Fibroblast of skin of right quadriceps (primary cell): ENCODE measurements at regions not wholly inside any gene's neighbourhood (a gene's known extent, or its start where the extent isn't known, plus 50 kb on each side); places are given as distances from the start of the nearest gene placed in this dataset.
"Not testable (repeated sequence)": the region's sequence is repeated elsewhere in the genome, so short reads cannot be mapped to it uniquely, and the experiment has no call there.

ENCODE experiments used
- DNase-seq: peaks from one replicate; pipeline ENCODE4 v3.0.0-alpha.2; 2013

DNA sequence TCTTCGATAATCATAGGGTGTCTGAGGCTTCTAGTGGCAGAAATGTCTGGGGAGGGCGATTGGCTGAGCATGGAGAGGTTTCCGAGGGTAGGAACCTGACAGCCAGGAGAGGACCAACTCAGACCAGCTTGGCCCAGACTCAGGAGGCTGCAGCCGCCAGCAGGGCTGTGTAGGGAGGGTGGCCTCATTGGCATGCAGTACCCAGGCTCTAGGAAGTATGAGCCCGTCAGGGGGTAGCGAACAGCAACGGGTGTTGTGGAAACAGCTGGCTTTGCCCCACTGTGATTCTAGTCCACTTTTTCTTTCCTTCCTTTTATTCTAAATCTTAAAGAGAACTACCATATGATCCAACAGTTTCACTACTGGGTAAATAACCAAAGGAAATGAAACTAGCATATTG lies 103.3 kb downstream of the DIRAS3 start:
- DNase-seq: no peak

DNA sequence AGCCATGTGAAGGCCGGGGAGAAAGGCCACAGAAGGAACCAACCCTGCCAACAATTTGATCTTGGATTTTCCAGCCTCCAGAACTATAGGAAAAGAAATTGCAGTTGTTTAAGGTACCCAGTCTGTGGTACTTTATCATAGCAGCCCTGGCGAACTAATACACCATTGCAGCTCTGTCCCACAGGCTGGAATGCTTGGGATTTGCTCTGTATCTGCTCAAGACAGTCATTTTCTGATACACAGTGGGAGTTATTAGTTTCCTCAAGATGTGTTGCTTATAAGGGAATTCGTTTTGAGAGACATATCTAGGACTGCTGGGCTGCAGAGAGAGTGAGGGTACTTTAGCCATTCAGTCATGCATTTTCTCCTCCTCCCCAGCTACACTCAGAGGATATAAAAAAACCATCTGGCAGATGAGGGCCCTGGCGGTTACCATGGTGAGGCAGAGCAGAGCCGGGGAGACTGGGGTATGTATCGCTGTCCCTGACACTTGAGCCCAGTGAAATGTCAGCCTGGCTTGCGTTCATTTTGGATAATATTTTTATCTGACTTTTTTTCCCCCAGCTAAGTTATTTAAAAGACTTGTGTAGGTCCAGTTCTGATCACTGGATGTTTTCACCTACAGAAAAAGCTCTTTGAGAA lies 104.6 kb downstream of the DIRAS3 start:
- DNase-seq: peak; percentile 48

DNA sequence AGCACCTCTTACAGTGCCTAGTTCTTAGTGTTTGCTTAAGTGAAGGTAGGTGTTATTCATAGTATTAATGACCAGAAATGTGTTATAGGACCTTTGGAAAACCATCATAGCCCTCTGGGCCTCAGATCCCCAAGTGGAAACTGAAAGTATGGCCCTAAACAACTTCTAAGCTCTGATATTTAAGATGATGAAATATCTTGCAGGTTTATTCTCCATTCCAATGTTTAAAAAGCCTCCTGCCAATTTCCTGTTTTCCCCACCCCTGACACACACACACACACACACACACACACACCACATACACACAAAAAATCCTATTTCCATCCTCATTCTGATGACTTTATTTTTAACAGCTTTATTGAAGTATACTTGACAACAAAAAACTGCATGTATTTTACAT lies 108.2 kb downstream of the DIRAS3 start:
- peak; percentile 44 for DNase-seq

DNA sequence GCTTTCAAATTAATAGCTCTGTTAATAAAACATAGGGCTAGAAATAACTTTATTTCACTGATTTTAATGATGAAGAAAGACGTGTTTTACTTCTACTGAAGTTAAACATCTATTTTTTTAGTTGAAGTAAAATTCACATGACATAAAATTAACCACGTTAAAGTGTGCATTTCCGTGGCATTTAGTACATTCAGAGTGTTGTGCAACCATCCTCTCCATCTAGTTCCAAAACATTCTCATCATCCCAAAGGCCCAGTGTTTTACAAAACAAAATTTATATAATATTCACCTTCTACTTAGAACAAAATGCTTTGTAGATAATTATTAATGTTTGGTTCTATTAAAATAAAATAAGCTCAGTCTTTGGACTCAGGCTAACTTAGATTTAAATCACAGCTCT lies 108.5 kb upstream of the GNG12 start:
- DNase-seq: no peak

DNA sequence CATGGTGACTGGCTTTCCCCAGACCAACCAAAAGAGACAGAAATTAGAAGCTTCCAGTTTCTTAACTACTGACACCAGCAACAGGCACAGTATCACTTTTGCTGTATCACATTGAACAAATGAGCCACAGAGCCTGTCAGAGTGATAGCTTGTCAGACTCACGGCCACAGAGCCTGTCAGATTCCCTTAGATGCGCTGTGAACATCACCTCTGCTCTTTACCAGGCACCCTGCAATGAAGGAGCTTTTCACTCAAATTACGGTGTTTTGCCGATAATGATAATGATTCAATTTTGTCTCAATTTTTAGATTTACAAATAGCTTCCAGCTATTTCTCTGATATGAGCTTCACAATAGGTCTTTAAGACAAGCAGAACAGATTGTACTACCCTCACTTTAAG lies 107.9 kb upstream of the GNG12 start:
- no peak for DNase-seq

DNA sequence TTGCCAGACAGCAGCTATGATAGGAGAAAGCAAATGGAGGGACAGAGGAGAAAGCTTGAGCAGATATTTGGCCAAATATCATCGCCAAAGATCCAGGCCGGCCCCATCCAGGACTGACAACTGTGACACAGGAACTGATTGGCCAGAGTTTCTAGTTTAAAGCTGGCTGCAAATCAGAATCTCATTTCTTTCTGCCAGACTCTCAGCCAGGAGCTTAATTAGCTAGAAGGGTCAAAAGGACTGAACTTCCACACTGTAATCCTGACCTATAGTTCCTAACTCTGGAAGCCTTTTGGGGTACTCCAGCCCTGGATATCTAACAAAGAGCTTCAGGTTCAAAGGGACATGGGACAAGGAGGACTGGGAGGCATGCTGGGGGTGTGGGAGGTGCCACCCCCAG lies 106.7 kb upstream of the GNG12 start:
- no peak for DNase-seq

DNA sequence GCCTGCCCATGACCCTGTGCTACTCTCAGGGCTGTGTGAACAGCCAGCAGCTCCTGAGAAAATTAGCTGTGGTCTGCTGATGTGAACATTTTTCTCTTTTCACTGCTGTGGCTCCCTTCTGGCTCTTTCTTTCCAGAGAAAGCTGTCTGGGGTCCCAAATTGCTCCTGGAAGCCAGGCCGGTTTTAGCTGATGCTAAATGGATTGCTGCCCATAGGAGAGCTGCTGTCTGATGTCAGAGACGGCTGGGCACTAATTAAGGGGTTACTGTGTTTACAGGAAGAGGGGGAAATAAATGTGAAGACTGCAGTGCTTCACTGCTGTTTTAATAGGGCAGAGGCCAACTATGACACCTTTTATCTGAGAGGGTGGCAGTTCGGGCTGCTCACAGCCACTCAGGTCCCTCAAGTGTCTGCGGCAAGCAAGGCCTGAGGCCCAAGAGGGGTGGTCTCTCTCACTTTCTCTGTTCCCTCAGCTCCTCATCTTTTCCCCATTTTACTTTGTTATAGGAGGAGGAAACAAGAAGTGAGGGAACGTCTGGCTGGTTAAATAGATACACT lies 106.0 kb upstream of the GNG12 start:
- no peak for DNase-seq

DNA sequence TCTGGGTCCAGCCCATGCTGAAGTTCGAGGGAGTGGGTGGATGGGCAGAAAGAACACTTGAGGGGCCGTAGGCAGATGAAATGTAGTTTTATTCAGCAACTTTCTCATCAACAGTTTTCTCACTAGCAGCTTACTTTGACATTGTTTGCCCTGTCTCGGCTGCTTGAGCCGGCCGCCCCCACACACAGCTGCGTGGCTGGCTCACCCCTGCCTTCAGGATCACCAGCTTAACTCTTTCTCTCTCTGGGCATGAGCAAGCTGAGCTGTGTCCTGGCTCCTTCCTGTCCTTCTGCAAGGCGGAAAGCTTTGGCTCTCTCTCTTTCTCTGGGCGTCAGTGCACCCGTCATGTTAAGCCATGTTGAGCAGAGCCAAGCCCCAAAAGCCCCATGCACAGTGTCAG lies 104.4 kb upstream of the GNG12 start:
- no peak for DNase-seq

DNA sequence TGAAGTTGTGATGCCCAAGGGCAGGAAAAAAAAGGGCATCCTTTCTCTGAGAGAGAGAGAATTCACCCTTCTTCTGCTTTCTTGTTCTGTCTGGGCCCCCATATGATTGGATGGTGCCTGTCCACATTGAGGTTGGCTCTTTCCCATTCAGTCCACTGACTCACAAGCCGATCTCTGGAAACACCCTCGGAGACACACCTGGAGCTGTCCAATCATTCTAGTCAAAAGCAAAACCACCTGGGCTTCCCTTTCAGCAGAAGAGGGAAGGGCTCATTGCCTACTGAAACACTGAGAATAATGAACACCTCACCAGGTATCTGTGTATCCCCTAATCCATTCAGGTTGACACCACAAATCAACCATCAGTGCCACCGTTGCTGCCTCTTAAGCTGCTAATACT lies 103.7 kb upstream of the GNG12 start:
- DNase-seq: no peak

DNA sequence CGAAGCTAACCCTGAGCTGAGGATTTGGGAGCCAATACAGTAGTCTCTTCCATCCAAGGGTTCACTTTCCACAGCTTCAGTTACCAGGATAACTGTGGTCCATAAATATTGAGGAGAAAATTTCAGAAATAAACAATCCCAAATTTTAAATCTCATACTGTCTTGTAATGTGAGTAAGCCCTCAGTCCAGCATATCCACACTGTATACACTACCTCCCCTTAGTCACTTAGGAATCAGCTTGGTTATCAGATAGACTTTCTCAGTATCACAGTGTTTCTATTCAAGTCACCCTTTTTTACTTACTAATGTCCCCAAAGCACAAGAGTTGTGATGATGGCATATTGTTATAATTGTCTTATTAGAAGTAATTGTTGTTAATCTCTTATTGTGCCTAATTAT lies 102.3 kb upstream of the GNG12 start:
- no peak for DNase-seq

DNA sequence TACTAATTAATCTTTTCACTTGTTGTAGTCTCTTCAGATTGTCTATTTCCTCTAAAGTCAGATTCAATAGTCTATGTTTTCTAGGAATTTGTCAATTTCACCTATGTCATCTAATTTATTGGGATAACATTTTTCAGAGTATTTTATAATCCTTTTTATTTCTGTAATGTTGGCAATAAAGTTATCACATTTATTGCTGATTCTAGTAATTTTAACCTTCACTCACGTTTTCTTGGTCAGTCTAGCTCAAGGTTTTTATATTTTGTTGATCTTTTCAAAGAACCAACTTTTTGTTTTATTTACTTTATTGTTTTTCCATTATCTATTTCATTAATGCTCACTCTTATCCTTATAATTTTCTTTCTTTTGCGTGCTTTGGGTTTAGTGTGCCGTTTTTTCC lies 97.9 kb upstream of the GNG12 start:
- no peak for DNase-seq

DNA sequence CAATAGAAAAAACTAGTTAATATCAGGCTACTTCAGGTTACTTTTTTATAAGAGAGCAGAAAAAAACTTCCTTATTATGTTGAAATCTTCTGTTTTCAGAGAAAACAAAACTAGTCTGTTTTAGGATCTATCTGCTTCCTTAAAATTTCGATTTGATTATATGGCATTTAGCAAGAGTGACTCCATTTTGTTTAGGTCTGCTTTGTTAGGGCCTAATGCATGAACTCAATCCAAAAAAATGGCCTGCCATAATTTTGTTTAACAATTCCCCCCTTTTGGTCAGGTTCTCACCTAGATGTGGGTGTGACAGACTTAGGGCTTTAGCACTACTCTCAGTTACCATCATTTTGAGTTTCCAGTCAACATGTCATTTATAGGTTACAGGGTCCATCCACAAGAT lies 89.8 kb upstream of the GNG12 start:
- no peak for DNase-seq

DNA sequence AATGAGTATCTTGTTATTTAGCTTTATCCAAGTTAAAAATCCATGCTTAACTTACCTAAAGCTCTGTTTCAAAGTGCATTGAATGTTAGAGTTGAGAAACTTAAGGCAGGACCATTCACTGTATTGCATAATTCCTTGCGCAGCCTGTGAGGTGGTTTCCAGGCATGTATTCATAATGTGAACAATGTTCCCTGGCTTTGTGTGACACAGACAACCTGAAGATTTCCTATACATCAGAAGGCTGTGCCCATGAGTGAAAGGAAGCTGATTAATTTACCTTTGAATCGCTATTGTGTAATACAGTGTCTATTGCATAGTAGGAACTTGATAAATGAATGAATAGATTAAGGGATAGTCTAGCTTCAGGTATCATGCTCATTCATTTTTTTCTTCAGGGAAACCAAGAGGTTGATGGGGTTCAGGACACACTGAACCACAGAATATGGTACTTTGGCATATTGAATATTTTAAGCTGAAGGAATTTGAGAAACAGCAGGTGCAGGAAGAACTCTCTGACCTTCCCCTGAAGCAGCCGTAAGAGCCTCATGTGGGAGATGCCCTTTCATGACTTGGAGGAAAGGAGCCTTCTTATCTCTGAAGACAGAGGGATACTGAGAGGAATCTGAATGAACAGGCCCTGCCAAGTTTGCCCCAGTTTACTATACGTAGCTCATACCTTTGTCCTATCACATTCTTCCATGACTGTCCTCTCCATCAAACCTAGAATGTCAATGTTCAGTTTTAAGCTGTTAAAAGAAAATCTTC lies 88.6 kb upstream of the GNG12 start:
- no peak for DNase-seq

DNA sequence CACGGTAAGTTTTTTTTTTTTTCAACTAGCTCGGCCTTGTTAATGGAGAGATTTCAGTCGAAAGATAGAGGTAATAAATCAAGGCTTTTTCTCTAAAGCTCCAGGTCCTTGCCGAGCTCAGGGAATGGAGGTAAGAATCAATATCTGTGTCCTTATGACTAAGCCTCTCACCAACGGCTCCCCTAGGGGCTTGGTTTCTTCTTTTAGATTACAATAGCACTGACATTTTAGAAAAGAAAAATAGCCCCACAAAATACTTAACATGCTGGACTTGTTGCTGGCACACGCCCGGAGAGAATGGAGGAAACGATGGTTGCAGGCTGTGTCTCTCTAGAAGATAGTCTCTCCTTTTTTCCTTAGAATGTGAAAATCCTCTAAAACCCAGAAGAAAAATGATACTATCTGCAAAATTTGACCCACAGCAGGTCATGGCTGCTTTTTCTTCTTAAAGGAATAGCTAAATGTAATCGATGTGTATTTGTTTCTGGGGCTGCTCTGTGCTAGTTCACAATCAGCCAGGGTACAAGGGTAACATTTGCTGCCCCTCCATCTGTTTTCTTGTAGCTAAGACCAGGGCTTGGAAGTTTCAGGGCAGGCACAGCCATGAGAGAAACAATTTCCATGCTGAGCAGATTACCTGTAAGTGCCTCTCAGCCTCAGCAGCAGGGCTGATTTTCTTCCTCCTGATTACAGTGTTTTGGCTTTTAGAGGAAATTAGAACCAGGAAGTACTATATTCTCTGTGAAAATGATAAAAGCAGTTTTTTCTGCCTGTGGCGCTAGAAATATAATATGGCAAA lies 86.2 kb upstream of the GNG12 start:
- no peak for DNase-seq

DNA sequence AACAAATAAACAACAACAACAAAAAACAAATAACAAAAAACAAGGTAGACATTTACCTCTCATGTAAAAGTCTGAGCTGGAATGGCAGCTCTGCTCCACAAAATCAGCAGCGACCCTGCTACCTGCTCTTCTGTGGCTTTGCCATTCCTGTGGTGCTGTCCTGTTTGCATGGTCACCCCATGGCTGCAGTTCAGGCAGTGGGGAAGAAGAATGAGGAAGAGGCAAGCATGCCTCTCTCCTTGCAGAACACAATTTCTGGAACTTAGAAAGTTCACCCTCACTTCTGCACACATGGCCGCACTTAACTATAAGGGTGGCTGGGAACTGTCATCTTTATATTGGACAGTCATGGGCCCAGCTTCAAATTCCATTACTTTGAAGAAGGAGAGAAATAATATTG lies 84.8 kb upstream of the GNG12 start:
- no peak for DNase-seq

DNA sequence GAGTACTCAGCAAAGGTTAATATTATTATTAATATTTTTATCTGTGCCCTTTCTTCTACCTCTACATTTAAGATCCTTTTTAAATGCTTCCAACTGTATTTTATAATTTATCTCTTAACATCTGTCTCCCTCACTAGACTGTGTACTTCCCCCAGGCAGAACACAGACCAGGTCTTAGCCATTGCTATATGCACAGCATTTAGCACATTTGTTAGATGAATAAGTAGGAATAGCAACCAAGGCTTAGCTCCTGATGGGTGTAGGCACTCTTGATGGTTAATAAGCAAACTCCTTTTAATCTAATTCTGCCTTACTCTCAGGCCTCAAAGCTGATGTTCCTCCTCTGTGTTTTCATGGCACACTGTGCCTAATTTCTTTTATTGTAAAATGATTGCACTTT lies 83.7 kb upstream of the GNG12 start:
- no peak for DNase-seq

DNA sequence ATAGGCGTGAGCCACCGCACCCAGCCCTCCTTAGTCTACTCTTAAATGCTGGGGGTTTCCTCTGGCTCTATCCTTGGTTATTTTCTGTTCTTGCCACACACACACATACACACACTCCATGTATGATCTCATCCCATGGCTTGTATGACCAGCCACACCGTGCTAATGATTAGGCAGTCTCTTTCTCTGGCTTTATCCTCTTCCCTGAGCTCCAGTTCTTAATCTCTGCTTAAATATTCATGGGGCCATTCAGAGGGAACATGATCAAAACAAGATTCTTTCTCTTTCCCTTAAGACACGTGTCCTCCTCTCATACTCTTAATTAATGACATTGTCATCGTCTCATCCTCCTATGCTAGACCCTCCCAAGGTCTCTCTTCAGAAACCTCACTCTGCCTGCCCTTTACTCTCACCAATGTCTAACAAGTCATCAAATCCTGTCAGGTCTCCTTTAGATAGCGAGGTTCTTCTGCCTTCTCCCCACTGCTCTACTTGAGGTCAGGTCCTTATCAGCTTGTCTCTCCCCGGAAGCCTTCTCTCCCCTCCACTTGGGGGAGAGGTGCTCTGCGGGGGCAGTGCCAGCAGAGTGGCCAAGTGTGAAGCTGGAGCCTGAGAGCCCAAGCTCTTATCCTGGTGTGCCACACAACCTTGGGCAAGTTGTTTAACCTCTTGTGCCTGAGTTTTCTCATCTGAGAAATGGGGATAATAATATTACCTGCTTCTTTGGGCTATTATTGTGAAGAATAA lies 83.0 kb upstream of the GNG12 start:
- DNase-seq: no peak

DNA sequence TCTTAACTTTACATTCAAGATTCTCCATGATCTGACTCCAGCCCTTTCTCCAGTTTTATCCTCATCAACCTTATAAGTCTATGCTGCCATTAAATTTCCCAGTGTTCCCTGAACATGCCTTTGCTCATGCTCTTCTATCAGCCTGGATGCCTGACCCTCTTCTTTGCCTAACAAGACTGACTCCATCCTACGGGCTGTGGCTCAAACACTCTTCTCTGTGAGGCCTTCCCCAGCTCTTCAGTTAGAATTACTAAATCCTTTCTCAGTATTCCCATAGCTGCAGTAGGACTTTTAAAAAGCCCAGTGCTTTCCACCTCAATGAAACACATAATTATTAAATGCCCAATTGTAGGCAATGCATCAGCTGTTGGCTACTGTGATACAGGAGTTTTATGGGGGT lies 76.5 kb upstream of the GNG12 start:
- no peak for DNase-seq

DNA sequence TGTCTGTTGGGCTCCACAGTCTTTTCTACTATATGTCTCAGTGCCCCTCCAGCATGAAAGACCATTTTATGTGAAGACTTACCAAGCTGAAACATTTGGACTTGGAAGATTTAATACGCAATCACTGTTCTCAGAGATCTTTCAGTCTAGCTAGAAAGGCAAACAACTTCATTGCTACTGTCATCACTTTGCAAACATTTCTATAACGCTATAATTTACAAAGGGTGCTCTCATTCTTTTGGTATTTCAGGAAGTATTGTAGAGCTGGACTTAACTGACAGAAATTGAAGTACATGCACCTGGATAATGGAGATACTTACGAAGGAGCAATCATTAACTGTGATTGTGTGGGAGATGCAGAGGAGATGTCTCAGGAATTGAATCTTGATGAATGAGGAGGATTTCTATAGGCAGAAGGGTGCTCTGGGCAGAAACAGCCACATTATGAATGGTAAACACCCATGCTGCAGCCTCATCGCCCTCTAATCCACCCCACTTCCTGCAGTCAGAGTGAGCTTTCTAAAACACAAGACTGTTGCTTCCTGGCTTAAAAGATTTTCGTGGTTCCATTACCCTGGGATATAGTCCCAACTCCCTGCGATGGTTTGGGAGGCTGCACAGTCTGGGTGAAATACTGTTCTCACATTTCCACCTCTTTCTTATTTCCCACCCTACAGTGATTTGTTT lies 75.1 kb upstream of the GNG12 start:
- peak; percentile 50 for DNase-seq

DNA sequence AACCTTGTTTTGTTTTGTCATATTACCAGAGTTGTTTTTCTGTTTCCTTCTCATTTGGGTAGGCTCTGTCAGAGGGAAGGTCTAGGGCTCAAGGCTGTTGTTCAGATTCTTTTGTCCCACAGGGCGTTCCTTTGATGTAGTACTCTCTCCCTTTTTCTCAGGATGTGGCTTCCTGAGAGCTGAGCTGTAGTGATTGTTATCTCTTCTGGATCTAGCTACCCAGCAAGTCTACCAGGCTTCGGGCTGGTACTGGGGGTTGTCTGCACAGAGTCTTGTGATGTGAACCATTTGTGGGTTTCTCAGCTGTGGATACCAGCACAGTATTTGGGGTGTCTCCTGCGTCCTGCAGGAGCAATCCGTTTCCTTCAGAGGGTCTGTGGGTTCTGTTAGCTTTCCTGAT lies 74.2 kb upstream of the GNG12 start:
- DNase-seq: not testable (repeated sequence)

DNA sequence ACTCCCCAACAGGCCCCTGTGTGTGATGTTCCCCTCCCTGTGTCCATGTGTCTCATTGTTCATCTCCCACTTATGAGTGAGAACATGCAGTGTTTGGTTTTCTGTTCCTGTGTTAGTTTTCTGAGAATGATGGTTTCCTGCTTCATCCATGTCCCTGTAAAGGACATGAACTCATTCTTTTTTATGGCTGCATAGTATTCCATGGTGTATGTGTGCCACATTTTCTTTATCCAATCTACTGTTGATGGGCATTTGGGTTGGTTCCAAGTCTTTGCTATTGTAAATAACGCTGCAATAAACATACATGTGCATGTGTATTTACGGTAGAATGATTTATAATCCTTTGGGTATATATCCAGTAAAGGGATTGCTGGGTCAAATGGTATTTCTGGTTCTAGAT lies 72.7 kb upstream of the GNG12 start:
- DNase-seq: not testable (repeated sequence)

DNA sequence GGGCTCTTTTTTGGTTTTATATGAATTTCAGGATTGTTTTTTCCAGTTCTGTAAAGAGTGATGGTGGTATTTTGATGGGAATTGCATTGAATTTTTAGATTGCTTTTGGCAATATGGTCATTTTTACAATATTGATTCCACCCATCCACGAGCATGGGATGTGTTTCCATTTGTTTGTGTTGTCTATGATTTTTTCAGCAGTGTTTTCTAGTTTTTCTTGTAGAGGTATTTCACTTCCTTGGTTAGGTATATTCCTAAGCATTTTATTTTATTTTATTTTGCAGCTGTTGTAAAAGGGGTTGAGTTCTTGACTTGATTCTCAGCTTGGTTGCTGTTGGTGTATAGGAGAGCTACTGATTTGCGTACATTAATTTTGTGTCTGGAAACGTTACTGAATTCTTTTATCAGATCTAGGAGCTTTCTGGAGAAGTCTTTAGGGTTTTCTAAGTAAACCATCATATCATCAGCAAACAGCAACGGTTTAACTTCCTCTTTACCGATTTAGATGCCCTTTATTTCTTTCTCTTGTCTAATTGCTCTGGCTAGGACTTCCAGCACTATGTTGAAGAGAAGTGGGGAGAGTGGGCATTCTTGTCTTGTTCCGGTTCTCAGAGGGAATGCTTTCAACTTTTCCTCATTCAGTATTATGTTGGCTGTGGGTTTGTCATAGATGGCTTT lies 69.4 kb upstream of the GNG12 start:
- DNase-seq: not testable (repeated sequence)
